ENCODE measurements at regions not wholly inside any gene's neighbourhood (a gene's known extent, or its start where the extent isn't known, plus 50 kb on each side); places are given as distances from the start of the nearest gene placed in this dataset.

GRCh38 chr2:118222273-118222594 lies 134.0 kb downstream of the INSIG2 start:
- ATAC-seq: no peak
- Mint-ChIP-seq H3K27ac (no peak overlapping the region), H3K36me3 (no peaks in the 10 kb centered on the region), H3K27me3 (ENCODE audit: low read depth) (peaks cover 29% of the 10 kb centered on the region), H3K4me3 (no peak overlapping the region), H3K9me3 (no peaks in the 10 kb centered on the region), H3K4me1 (peaks cover 33% of the 10 kb centered on the region)
- ChIA-PET CTCF (interaction anchor here (0.7 to 2.6 kb wide), 13 partner anchors 19 to 659 kb away, joined by 3 to 15 read pairs (median 4); no protein-coding TSS in a partner anchor), POLR2A (no interaction called here)
- DNase-seq (ENCODE audit: low spot score): no peak
- TF ChIP-seq ETV6 (CRISPR knock-in tag; IDR thresholded peaks at IDR 0.05) (no peak), PRRX2 (CRISPR knock-in tag; IDR thresholded peaks at IDR 0.05) (no peak), TP53 (CRISPR knock-in tag; IDR thresholded peaks at IDR 0.05) (no peak), IRF2 (CRISPR knock-in tag; IDR thresholded peaks at IDR 0.05; ENCODE audit: borderline replicate concordance, low read depth) (no peak)
- TF ChIP-seq, protein P1, sequence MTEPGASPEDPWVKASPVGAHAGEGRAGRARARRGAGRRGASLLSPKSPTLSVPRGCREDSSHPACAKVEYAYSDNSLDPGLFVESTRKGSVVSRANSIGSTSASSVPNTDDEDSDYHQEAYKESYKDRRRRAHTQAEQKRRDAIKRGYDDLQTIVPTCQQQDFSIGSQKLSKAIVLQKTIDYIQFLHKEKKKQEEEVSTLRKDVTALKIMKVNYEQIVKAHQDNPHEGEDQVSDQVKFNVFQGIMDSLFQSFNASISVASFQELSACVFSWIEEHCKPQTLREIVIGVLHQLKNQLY (CRISPR knock-in tag; IDR thresholded peaks at IDR 0.05): no peak
- TF ChIP-seq, protein P2, sequence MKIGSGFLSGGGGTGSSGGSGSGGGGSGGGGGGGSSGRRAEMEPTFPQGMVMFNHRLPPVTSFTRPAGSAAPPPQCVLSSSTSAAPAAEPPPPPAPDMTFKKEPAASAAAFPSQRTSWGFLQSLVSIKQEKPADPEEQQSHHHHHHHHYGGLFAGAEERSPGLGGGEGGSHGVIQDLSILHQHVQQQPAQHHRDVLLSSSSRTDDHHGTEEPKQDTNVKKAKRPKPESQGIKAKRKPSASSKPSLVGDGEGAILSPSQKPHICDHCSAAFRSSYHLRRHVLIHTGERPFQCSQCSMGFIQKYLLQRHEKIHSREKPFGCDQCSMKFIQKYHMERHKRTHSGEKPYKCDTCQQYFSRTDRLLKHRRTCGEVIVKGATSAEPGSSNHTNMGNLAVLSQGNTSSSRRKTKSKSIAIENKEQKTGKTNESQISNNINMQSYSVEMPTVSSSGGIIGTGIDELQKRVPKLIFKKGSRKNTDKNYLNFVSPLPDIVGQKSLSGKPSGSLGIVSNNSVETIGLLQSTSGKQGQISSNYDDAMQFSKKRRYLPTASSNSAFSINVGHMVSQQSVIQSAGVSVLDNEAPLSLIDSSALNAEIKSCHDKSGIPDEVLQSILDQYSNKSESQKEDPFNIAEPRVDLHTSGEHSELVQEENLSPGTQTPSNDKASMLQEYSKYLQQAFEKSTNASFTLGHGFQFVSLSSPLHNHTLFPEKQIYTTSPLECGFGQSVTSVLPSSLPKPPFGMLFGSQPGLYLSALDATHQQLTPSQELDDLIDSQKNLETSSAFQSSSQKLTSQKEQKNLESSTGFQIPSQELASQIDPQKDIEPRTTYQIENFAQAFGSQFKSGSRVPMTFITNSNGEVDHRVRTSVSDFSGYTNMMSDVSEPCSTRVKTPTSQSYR (CRISPR knock-in tag; IDR thresholded peaks at IDR 0.05): no peak

GRCh38 chr2:118221536-118222272 lies 133.4 kb downstream of the INSIG2 start:
- ATAC-seq: peak; percentile 60
- POLR2A ChIA-PET: no interaction called here
- H3K4me3 Mint-ChIP-seq: no peak overlapping the region

GRCh38 chr2:118219611-118220010 lies 131.3 kb downstream of the INSIG2 start:
- ATAC-seq: no peak

More at GRCh38 chr2:118221536-118222272, 133.4 kb downstream of the INSIG2 start:
- DNase-seq (ENCODE audit: low spot score): no peak
- CTCF ChIA-PET: interaction anchor here (0.6 to 2.6 kb wide), 21 partner anchors 13 to 660 kb away, joined by 3 to 15 read pairs (median 4); no protein-coding TSS in a partner anchor
- Mint-ChIP-seq H3K9me3 (no peaks in the 10 kb centered on the region), H3K27me3 (ENCODE audit: low read depth) (peaks cover 29% of the 10 kb centered on the region), H3K36me3 (no peaks in the 10 kb centered on the region), H3K27ac (no peak overlapping the region), H3K4me1 (peaks cover 33% of the 10 kb centered on the region)
- TF ChIP-seq ETV6 (CRISPR knock-in tag; IDR thresholded peaks at IDR 0.05): no peak
- TF ChIP-seq, protein P3, sequence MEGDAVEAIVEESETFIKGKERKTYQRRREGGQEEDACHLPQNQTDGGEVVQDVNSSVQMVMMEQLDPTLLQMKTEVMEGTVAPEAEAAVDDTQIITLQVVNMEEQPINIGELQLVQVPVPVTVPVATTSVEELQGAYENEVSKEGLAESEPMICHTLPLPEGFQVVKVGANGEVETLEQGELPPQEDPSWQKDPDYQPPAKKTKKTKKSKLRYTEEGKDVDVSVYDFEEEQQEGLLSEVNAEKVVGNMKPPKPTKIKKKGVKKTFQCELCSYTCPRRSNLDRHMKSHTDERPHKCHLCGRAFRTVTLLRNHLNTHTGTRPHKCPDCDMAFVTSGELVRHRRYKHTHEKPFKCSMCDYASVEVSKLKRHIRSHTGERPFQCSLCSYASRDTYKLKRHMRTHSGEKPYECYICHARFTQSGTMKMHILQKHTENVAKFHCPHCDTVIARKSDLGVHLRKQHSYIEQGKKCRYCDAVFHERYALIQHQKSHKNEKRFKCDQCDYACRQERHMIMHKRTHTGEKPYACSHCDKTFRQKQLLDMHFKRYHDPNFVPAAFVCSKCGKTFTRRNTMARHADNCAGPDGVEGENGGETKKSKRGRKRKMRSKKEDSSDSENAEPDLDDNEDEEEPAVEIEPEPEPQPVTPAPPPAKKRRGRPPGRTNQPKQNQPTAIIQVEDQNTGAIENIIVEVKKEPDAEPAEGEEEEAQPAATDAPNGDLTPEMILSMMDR (IDR thresholded peaks at IDR 0.05): peak; percentile 58

More at GRCh38 chr2:118219611-118220010, 131.3 kb downstream of the INSIG2 start:
- Mint-ChIP-seq H3K36me3 (no peaks in the 10 kb centered on the region), H3K9me3 (no peaks in the 10 kb centered on the region), H3K4me1 (peaks cover 22% of the 10 kb centered on the region), H3K4me3 (no peak overlapping the region), H3K27ac (no peak overlapping the region), H3K27me3 (ENCODE audit: low read depth) (peaks cover 19% of the 10 kb centered on the region)
- DNase-seq (ENCODE audit: low spot score): no peak
- no peak for TF ChIP-seq ATF3 (CRISPR knock-in tag; conservative IDR thresholded peaks at IDR 0.05)
- TF ChIP-seq NFYB (CRISPR knock-in tag; conservative IDR thresholded peaks at IDR 0.05; ENCODE audit: low read depth): no peak
- TF ChIP-seq CREB1 (CRISPR knock-in tag; IDR thresholded peaks at IDR 0.05): no peak
- TF ChIP-seq SOX15 (CRISPR knock-in tag; IDR thresholded peaks at IDR 0.05): no peak
- TF ChIP-seq, protein P1 (CRISPR knock-in tag; IDR thresholded peaks at IDR 0.05): no peak
- no peak for TF ChIP-seq ZNF423 (CRISPR knock-in tag; IDR thresholded peaks at IDR 0.05)
- TF ChIP-seq ESRRA (CRISPR knock-in tag; IDR thresholded peaks at IDR 0.05; ENCODE audit: borderline replicate concordance): no peak
- TF ChIP-seq GTF2I (CRISPR knock-in tag; conservative IDR thresholded peaks at IDR 0.05): no peak
- no peak for TF ChIP-seq MYBL2 (CRISPR knock-in tag; IDR thresholded peaks at IDR 0.05)
- no peak for TF ChIP-seq ZNF416 (CRISPR knock-in tag; IDR thresholded peaks at IDR 0.05)
- no peak for TF ChIP-seq RELA (CRISPR knock-in tag; IDR thresholded peaks at IDR 0.05; ENCODE audit: borderline replicate concordance)
- no peak for TF ChIP-seq PRDM15 (CRISPR knock-in tag; IDR thresholded peaks at IDR 0.05)
- no peak for TF ChIP-seq HMGA2 (CRISPR knock-in tag; IDR thresholded peaks at IDR 0.05)
- CTCF ChIA-PET: no interaction called here
- POLR2A ChIA-PET: no interaction called here

Data from WTC11 (cell line).